CD4-positive, CD25-positive, alpha-beta regulatory T cell (primary cell): ENCODE measurements at regions not wholly inside any gene's neighbourhood (a gene's known extent, or its start where the extent isn't known, plus 50 kb on each side); places are given as distances from the start of the nearest gene placed in this dataset.

Source experiments
- ATAC-seq, 2 donors: fragments of 150-1000 bp; cut with Tn5 transposase; one replicate each; pipeline ENCODE4 v1.10.0; 2021; ENCODE audit warnings: low read depth in 2 of 2, moderate number of reproducible peaks in 2 of 2, moderate library complexity in 1 of 2
- DNase-seq, 3 donors: peaks; one replicate each; pipeline versions ENCODE4 v3.0.0 to v3.0.0-alpha.2; 2012 to 2022; ENCODE audit warnings: mixed read lengths in 1 of 3
- H3K27ac ChIP-seq: one replicate; pipeline ENCODE4 v1.7.0; 2013; ENCODE audit warnings: mild to moderate bottlenecking, low read length; ENCODE audit not compliant: insufficient read depth, poor library complexity, severe bottlenecking
- H3K27me3 ChIP-seq: one replicate; pipeline ENCODE4 v1.7.0; 2013; ENCODE audit warnings: low read length; ENCODE audit not compliant: control insufficient read depth, insufficient read depth
- H3K36me3 ChIP-seq: one replicate; pipeline ENCODE4 v1.7.0; 2013; ENCODE audit warnings: mild to moderate bottlenecking, low read length, moderate library complexity; ENCODE audit not compliant: control insufficient read depth, insufficient read depth
- H3K4me1 ChIP-seq: 2 replicates; pipeline ENCODE4 v1.7.0; 2013; ENCODE audit warnings: mild to moderate bottlenecking, low read length; ENCODE audit not compliant: insufficient read depth, control insufficient read depth, poor library complexity, severe bottlenecking
- H3K4me3 ChIP-seq: one replicate; pipeline ENCODE4 v1.7.0; 2013; ENCODE audit warnings: low read depth, mild to moderate bottlenecking, low read length, moderate library complexity
- H3K9me3 ChIP-seq, 2 experiments: 1 replicate in 1 of 2; 2 replicates in 1 of 2; pipeline ENCODE4 v1.7.0; 2013; ENCODE audit warnings: low read length in 2 of 2, mild to moderate bottlenecking in 1 of 2, moderate library complexity in 1 of 2; ENCODE audit not compliant: control insufficient read depth in 2 of 2
- H3K27ac Mint-ChIP-seq, 3 donors: one replicate each; pipeline ENCODE4 v1.8.0; 2020 to 2022; ENCODE audit warnings: mild to moderate bottlenecking in 3 of 3, mixed read lengths in 3 of 3, moderate library complexity in 2 of 3
- H3K27me3 Mint-ChIP-seq: one replicate; pipeline ENCODE4 v1.8.0; 2022; ENCODE audit warnings: mild to moderate bottlenecking, mixed read lengths
- H3K36me3 Mint-ChIP-seq: one replicate; pipeline ENCODE4 v1.8.0; 2020; ENCODE audit warnings: mixed read lengths
- H3K4me1 Mint-ChIP-seq, 4 donors: one replicate each; pipeline ENCODE4 v1.8.0; 2020 to 2022; ENCODE audit warnings: mixed read lengths in 4 of 4, mild to moderate bottlenecking in 1 of 4
- H3K4me3 Mint-ChIP-seq, 4 donors: one replicate each; pipeline ENCODE4 v1.8.0; 2020 to 2022; ENCODE audit warnings: mild to moderate bottlenecking in 4 of 4, mixed read lengths in 4 of 4, moderate library complexity in 3 of 4
- H3K9me3 Mint-ChIP-seq, 7 donors: one replicate each; pipeline ENCODE4 v1.8.0; 2020 to 2022; ENCODE audit warnings: mixed read lengths in 7 of 7, mild to moderate bottlenecking in 3 of 7, moderate library complexity in 2 of 7

DNA sequence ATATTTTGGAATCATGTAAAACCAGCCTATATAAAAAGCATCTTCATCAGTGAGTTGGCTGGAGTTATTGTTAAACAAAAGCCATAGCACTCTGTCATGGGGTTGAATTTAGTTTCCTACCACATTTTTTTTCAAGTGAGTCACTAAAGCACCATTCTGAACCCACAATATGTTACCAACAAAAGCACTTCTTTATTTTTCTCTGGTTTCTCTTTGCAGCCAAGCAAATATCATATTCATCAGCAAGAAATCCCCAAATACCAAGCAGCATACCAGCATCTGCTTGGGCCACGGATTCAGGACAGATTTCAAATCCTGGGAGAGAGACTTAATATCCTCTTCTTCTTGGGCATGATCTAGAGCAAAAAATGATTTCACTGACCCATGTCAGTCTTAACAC, 441.4 kb downstream of the BCKDHB start:
- Histone ChIP-seq H3K9me3 (no peaks in the 10 kb centered on the region), H3K4me3 (no peak overlapping the region), H3K27ac (no peak overlapping the region), H3K27me3 (no peaks in the 10 kb centered on the region), H3K36me3 (no peaks in the 10 kb centered on the region), H3K4me1 (no peaks in the 10 kb centered on the region)
- DNase-seq: no peak
- H3K27me3 Mint-ChIP-seq: no peaks in the 10 kb centered on the region
- H3K4me3 Mint-ChIP-seq: no peak overlapping the region
- no peaks in the 10 kb centered on the region for H3K4me1 Mint-ChIP-seq
- no peak for ATAC-seq
- H3K36me3 Mint-ChIP-seq: no peaks in the 10 kb centered on the region
- no peak overlapping the region for H3K27ac Mint-ChIP-seq
- peaks cover 0 to 2% (median 0%) of the 10 kb centered on the region in 7 donors for H3K9me3 Mint-ChIP-seq

DNA sequence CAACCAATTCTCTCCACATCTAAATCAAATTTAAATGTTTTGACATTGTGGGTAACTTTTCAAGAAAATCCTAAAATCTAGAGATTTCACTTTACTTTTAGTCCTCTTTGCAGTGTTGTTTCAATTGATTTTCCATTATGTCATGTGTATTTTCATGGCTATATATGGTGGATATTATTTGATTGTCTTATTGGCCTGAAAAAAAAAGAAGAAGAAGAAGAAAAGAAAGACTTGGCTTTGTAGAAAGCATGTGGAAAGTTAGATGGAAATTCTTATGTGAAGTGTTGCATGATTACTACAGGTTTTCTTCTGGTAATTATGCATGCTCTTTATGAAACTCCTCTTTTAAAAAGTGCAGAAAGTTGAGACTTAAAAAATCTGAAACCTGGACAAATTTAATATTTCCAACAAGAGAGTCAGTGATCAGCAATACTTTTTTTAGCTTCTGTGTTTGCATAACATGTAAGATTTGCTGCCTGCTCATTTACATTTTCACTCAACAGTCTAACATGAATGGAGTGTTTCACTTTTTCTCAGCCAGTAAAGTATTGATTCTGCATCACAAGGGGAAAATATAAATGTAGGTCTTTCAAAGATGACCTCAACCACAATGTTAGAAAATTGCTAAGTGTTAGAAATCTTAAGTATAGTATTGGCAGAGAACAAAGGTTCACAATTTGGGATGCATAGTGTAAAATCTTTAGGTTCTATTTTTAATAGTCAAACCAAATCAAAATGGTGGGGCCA, 438.7 kb downstream of the BCKDHB start:
- DNase-seq (no peak), ATAC-seq (no peak)
- H3K27ac ChIP-seq: no peak overlapping the region
- Mint-ChIP-seq H3K27me3 (no peaks in the 10 kb centered on the region), H3K9me3 (peaks cover 0 to 4% (median 0%) of the 10 kb centered on the region in 7 donors), H3K4me3 (no peak overlapping the region), H3K27ac (no peak overlapping the region), H3K36me3 (no peaks in the 10 kb centered on the region), H3K4me1 (peaks cover 0 to 4% (median 0%) of the 10 kb centered on the region in 4 donors)
- H3K9me3 ChIP-seq: no peaks in the 10 kb centered on the region
- no peaks in the 10 kb centered on the region for H3K4me1 ChIP-seq
- H3K4me3 ChIP-seq: no peak overlapping the region
- no peaks in the 10 kb centered on the region for H3K27me3 ChIP-seq
- H3K36me3 ChIP-seq: no peaks in the 10 kb centered on the region

DNA sequence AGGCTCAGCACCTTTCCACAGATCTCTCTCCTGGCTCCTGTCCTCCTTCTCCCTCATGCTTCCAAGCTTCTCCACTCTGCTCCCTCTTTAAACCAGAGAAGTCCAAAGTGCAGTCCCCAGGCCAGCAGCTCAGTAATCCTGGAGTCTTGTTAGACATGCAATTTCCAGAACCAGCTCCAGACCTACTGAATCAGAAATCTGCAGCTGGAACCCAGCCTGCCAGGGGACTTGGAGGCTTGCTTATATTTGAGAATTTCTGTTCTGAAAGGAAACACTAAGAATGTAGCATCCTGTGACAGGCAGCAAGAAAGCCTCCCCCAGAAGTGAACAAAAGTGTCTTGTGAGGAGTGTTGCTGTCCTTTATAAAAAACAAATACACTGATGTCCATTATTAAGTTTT, 438.1 kb downstream of the BCKDHB start:
- no peak overlapping the region for H3K27ac ChIP-seq
- Mint-ChIP-seq H3K27me3 (no peaks in the 10 kb centered on the region), H3K27ac (no peak overlapping the region), H3K36me3 (no peaks in the 10 kb centered on the region), H3K4me1 (peaks cover 0 to 4% (median 0%) of the 10 kb centered on the region in 4 donors), H3K9me3 (peaks cover 0 to 4% (median 0%) of the 10 kb centered on the region in 7 donors), H3K4me3 (no peak overlapping the region)
- H3K9me3 ChIP-seq: no peaks in the 10 kb centered on the region
- no peak for DNase-seq
- ATAC-seq: no peak
- no peaks in the 10 kb centered on the region for H3K4me1 ChIP-seq
- H3K4me3 ChIP-seq: no peak overlapping the region
- no peaks in the 10 kb centered on the region for H3K36me3 ChIP-seq
- H3K27me3 ChIP-seq: no peaks in the 10 kb centered on the region

DNA sequence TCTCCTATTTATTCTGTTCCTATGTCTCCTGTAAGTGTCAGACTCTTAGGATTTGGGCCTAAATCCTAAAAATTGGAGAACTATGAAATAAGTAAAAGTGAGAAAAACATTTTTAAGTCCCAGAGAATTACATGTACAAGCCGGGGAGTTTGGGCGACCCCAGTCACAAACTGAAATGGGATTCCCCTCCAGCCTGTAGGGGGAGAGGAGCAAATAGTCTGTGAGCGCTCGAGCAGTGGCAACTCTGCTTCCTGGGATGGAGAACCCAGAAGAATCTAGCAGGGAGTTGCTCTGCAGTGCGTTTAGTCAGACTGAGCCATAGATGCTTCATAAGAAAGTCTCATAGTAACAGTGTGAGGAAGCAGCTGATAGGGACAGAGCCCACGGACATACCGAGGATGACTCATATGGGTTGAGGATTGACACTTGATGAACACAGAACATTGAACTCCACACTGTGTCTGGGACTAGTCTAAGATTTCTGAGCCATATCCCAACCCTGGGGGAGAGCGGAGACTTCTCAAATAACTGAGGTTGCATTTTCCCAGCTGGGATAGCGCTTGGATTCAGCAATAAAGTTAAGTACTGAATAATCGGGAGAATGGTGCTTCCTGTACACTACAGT, 437.2 kb downstream of the BCKDHB start:
- peaks cover 0 to 4% (median 0%) of the 10 kb centered on the region in 7 donors for H3K9me3 Mint-ChIP-seq
- H3K4me1 Mint-ChIP-seq: peaks cover 0 to 4% (median 0%) of the 10 kb centered on the region in 4 donors
- H3K27ac Mint-ChIP-seq: no peak overlapping the region
- Histone ChIP-seq H3K4me1 (no peaks in the 10 kb centered on the region), H3K27ac (no peak overlapping the region), H3K9me3 (no peaks in the 10 kb centered on the region), H3K36me3 (no peaks in the 10 kb centered on the region), H3K4me3 (no peak overlapping the region), H3K27me3 (no peaks in the 10 kb centered on the region)
- H3K27me3 Mint-ChIP-seq: no peaks in the 10 kb centered on the region
- no peaks in the 10 kb centered on the region for H3K36me3 Mint-ChIP-seq
- ATAC-seq (no peak), DNase-seq (no peak)
- no peak overlapping the region for H3K4me3 Mint-ChIP-seq

DNA sequence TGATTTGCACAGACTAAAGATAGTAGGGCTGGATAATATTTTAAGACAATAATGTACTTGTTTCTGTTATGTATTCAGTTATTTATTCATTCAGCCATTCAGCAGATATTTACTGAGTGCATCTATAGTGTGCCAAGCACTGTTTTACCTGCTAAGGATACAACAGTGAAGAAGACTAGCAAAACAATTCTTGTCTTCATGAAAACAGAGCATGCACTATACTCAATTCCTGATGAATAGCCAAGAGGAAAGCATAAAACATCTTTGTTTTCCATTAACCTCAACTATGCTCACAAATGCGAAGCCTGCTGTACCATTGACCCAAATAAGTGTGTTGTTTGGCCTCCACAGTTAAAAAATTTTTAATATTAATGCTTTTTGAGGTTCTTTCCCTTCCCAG, 436.7 kb downstream of the BCKDHB start:
- Histone ChIP-seq H3K4me1 (no peaks in the 10 kb centered on the region), H3K4me3 (no peak overlapping the region), H3K27me3 (no peaks in the 10 kb centered on the region), H3K27ac (no peak overlapping the region), H3K9me3 (no peaks in the 10 kb centered on the region), H3K36me3 (no peaks in the 10 kb centered on the region)
- Mint-ChIP-seq H3K27ac (no peak overlapping the region), H3K4me1 (peaks cover 0 to 4% (median 0%) of the 10 kb centered on the region in 4 donors), H3K9me3 (peaks cover 0 to 4% (median 0%) of the 10 kb centered on the region in 7 donors), H3K36me3 (no peaks in the 10 kb centered on the region), H3K27me3 (no peaks in the 10 kb centered on the region), H3K4me3 (no peak overlapping the region)
- DNase-seq (no peak), ATAC-seq (no peak)

DNA sequence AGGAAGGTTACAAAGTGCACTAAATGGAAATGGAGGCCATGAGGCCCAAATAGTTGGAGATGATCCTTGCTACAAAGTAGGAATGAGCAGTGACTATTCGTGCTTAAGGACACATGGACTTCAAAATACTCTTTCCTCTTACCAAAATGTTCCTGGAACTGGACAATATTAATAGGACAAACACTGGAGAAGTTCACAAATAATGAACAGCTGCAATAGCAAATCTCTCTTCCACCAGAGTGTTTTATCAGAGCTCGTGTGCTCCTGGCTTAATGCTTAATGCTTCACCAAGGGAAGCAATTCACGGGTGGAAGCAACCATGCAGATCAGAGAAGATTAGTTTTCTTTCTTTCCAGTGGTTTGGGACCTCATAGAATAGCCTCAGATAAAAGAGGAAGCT, 435.4 kb downstream of the BCKDHB start:
- Histone ChIP-seq H3K27ac (no peak overlapping the region), H3K4me3 (no peak overlapping the region), H3K4me1 (no peaks in the 10 kb centered on the region), H3K27me3 (no peaks in the 10 kb centered on the region), H3K9me3 (no peaks in the 10 kb centered on the region), H3K36me3 (no peaks in the 10 kb centered on the region)
- no peak overlapping the region for H3K27ac Mint-ChIP-seq
- ATAC-seq (no peak), DNase-seq (no peak)
- H3K4me3 Mint-ChIP-seq: no peak overlapping the region
- H3K4me1 Mint-ChIP-seq: peaks cover 0 to 4% (median 0%) of the 10 kb centered on the region in 4 donors
- H3K36me3 Mint-ChIP-seq: no peaks in the 10 kb centered on the region
- H3K9me3 Mint-ChIP-seq: peaks cover 0 to 2% (median 0%) of the 10 kb centered on the region in 7 donors
- no peaks in the 10 kb centered on the region for H3K27me3 Mint-ChIP-seq

DNA sequence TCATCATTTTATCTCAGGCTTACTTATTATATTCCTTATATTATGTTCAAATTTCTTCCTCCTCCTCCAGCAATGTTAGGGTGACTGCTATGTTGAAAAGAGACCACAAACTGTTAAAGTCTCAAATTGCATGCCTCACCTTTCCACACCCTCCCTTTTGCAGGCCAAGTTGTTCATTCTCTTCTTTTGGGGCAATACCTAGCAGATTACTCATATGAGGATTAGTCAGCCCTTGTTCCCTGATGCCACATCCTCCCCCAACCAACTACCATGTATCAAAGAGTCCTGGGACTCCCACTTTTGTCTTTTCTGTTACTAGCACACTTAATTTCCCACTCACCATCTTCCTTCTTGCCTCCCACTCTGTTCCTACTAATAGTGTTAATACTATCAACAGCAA, 434.7 kb downstream of the BCKDHB start:
- Mint-ChIP-seq H3K36me3 (no peaks in the 10 kb centered on the region), H3K4me3 (no peak overlapping the region), H3K9me3 (peaks cover 0 to 2% (median 0%) of the 10 kb centered on the region in 7 donors), H3K27ac (no peak overlapping the region), H3K4me1 (peaks cover 0 to 4% (median 0%) of the 10 kb centered on the region in 4 donors), H3K27me3 (no peaks in the 10 kb centered on the region)
- ATAC-seq (no peak), DNase-seq (no peak)
- Histone ChIP-seq H3K9me3 (no peaks in the 10 kb centered on the region), H3K4me1 (no peaks in the 10 kb centered on the region), H3K4me3 (no peak overlapping the region), H3K36me3 (no peaks in the 10 kb centered on the region), H3K27me3 (no peaks in the 10 kb centered on the region), H3K27ac (no peak overlapping the region)

DNA sequence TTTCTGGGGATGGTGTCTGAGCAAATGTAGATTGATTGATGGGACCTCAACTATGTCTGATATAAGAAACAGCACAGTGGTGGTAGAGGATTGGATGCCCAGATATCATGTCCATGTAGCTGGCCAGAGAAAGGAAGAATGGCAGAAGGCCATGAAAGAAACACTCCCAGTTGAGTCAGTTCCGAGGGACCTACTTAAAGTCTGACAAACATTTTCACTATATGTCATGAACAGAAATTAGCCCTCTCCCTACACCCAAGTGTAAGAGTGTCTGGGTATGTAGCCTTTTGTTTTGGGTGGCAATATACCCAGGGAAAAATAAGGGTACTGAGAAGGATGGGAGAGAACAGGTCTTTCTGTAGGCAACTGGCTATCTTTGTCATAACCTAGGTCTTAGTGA, 434.2 kb downstream of the BCKDHB start:
- Histone ChIP-seq H3K36me3 (no peaks in the 10 kb centered on the region), H3K27ac (no peak overlapping the region), H3K9me3 (no peaks in the 10 kb centered on the region), H3K4me1 (no peaks in the 10 kb centered on the region), H3K4me3 (no peak overlapping the region), H3K27me3 (no peaks in the 10 kb centered on the region)
- no peak for DNase-seq
- no peaks in the 10 kb centered on the region for H3K36me3 Mint-ChIP-seq
- H3K9me3 Mint-ChIP-seq: peaks cover 0 to 2% (median 0%) of the 10 kb centered on the region in 7 donors
- no peak overlapping the region for H3K27ac Mint-ChIP-seq
- no peak overlapping the region for H3K4me3 Mint-ChIP-seq
- no peak for ATAC-seq
- peaks cover 0 to 4% (median 0%) of the 10 kb centered on the region in 4 donors for H3K4me1 Mint-ChIP-seq
- H3K27me3 Mint-ChIP-seq: no peaks in the 10 kb centered on the region
